Erythroblast (primary cell): ENCODE measurements at regions not wholly inside any gene's neighbourhood (a gene's known extent, or its start where the extent isn't known, plus 50 kb on each side); places are given as distances from the start of the nearest gene placed in this dataset.

Experiments
- DNase-seq, 2 experiments: peaks; one replicate each; lab custom pipeline; 2025; lab: John Stamatoyannopoulos, UW
- GATA1 ChIP-seq: IDR thresholded peaks from 2 replicates; pipeline ENCODE4 v1.6.1; 2011; ENCODE audit warnings: low read depth, mild to moderate bottlenecking, control low read depth, low read length, moderate library complexity
- POLR2A ChIP-seq: IDR thresholded peaks from 2 replicates; pipeline ENCODE4 v1.6.1; 2011; ENCODE audit warnings: mild to moderate bottlenecking, low read length

- TF ChIP-seq POLR2A (no peak), GATA1 (no peak)
- DNase-seq, result no peak
Measured at GRCh38 chrX:121151293-121151692, 103.9 kb downstream of the GLUD2 start.

- DNase-seq, result no peak
- TF ChIP-seq GATA1 (no peak), POLR2A (no peak)
Measured at GRCh38 chrX:121154858-121155404, 107.5 kb downstream of the GLUD2 start.

- no peak for DNase-seq
- TF ChIP-seq POLR2A, result no peak
- no peak for TF ChIP-seq GATA1
Measured at GRCh38 chrX:121160987-121161386, 113.6 kb downstream of the GLUD2 start.

GRCh38 chrX:121161501-121161933 lies 114.1 kb downstream of the GLUD2 start:
- peak; percentile 0 for DNase-seq
- no peak for TF ChIP-seq GATA1
- no peak for TF ChIP-seq POLR2A

- DNase-seq, result no peak
- TF ChIP-seq GATA1, result no peak
- TF ChIP-seq POLR2A, result no peak
Measured at GRCh38 chrX:121163443-121163842, 116.0 kb downstream of the GLUD2 start.

GRCh38 chrX:121165930-121166359 lies 118.5 kb downstream of the GLUD2 start:
- DNase-seq, result no peak
- TF ChIP-seq POLR2A (no peak), GATA1 (no peak)

- no peak for DNase-seq
- TF ChIP-seq GATA1 (no peak), POLR2A (no peak)
Measured at GRCh38 chrX:121169099-121170035, 122.0 kb downstream of the GLUD2 start.

GRCh38 chrX:121172703-121173102 lies 125.3 kb downstream of the GLUD2 start:
- no peak for DNase-seq
- TF ChIP-seq POLR2A (no peak), GATA1 (no peak)

- no peak for DNase-seq
- TF ChIP-seq GATA1 (no peak), POLR2A (no peak)
Measured at GRCh38 chrX:121179972-121180371, 132.6 kb downstream of the GLUD2 start.

- DNase-seq, result no peak
- TF ChIP-seq GATA1 (no peak), POLR2A (no peak)
Measured at GRCh38 chrX:121191779-121192178, 144.4 kb downstream of the GLUD2 start.

- no peak for DNase-seq
- TF ChIP-seq POLR2A, result no peak
- TF ChIP-seq GATA1, result no peak
Measured at GRCh38 chrX:121195719-121196118, 148.3 kb downstream of the GLUD2 start.

- peak in 1 of 2 experiments; percentile 4 for DNase-seq
Measured at GRCh38 chrX:121196872-121197444, 149.5 kb downstream of the GLUD2 start.

- no peak for DNase-seq
- no peak for TF ChIP-seq POLR2A
- TF ChIP-seq GATA1, result no peak
Measured at GRCh38 chrX:121208563-121208962, 161.2 kb downstream of the GLUD2 start.
